Body of pancreas (tissue), 4 donors: ENCODE measurements at regions not wholly inside any gene's neighbourhood (a gene's known extent, or its start where the extent isn't known, plus 50 kb on each side); places are given as distances from the start of the nearest gene placed in this dataset.

Experiments used
- POLR2A ChIP-seq, 3 donors: fragments of 450-650 bp; IDR thresholded peaks; one replicate each; pipeline ENCODE4 v1.6.1; 2016; ENCODE audit warnings: antibody characterized with exemption in 3 of 3, mild to moderate bottlenecking in 2 of 3
- TF ChIP-seq, protein P1 (sequence below), 7 experiments: fragments of 450-650 bp in 4 of 7; fragments of 200-600 bp in 3 of 7; sonication (generic) in 3 of 7; IDR thresholded peaks; one replicate each; pipeline ENCODE4 v1.5.1; 2016 to 2019; ENCODE audit warnings: antibody characterized with exemption in 7 of 7

DNA sequence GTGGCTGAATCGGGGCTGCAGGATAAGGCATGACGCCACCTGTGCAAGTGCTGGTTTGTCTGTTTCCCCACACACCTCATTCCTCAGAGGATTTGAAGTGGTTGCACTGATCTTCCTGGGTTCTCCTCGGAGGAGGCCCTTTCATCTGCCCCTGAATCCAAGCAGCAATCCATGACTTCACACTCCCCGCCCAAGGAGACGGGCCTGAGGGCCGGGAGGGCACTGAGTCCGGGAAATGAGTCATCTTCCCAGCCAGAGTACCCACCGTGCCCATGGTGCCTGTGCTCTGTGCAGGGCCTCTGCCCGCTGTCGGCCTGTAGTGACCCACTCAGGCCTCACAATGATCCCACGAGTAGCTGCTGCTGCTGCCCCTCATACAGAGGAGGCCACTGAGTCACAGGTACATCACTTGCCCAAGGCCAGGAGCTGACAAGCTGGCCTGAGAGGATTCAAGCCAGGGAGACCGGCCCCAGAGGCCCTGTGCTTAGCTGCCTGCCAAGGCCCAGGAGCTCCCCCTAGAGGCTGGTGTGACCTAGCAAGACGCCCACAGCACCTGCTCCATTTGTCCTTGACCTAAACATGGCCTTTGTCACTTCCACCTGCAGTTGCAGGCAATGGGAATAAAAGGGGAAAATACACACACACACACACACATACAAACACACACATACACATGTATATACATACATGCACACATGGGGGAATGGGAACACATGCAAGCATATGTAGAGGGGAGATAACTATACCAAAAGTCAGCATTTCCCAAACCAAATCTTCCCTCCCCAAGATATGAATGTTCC is 240.0 kb downstream of the C16orf95 start:
- TF ChIP-seq POLR2A (IDR thresholded peaks at IDR 0.05), result no peak
- TF ChIP-seq, protein P1, sequence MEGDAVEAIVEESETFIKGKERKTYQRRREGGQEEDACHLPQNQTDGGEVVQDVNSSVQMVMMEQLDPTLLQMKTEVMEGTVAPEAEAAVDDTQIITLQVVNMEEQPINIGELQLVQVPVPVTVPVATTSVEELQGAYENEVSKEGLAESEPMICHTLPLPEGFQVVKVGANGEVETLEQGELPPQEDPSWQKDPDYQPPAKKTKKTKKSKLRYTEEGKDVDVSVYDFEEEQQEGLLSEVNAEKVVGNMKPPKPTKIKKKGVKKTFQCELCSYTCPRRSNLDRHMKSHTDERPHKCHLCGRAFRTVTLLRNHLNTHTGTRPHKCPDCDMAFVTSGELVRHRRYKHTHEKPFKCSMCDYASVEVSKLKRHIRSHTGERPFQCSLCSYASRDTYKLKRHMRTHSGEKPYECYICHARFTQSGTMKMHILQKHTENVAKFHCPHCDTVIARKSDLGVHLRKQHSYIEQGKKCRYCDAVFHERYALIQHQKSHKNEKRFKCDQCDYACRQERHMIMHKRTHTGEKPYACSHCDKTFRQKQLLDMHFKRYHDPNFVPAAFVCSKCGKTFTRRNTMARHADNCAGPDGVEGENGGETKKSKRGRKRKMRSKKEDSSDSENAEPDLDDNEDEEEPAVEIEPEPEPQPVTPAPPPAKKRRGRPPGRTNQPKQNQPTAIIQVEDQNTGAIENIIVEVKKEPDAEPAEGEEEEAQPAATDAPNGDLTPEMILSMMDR (IDR thresholded peaks at IDR 0.05), result peak; percentile 53 to 72 (median 61)
